Loucy (cell line): ENCODE measurements at regions not wholly inside any gene's neighbourhood (a gene's known extent, or its start where the extent isn't known, plus 50 kb on each side); places are given as distances from the start of the nearest gene placed in this dataset.
"Not testable (repeated sequence)": the region's sequence is repeated elsewhere in the genome, so short reads cannot be mapped to it uniquely, and the experiment has no call there.

Experiments
- H2AFZ ChIP-seq: fragments of 200-600 bp; sonication (generic); 2 replicates; pipeline ENCODE4 v1.6.0; 2016; ENCODE audit warnings: antibody characterized with exemption, mild to moderate bottlenecking, low read length, moderate library complexity
- H3F3A ChIP-seq: fragments of 200-600 bp; 2 replicates; pipeline ENCODE4 v1.6.0; 2016; ENCODE audit warnings: antibody characterized with exemption, low read depth, mild to moderate bottlenecking
- H3K27me3 ChIP-seq: fragments of 200-600 bp; sonication (generic); 2 replicates; pipeline ENCODE4 v1.6.1; 2014; ENCODE audit warnings: low read length, mild to moderate bottlenecking; ENCODE audit not compliant: insufficient read depth, poor library complexity, severe bottlenecking
- H3K36me3 ChIP-seq: fragments of 200-600 bp; sonication (generic); 2 replicates; pipeline ENCODE4 v1.6.1; 2016; ENCODE audit warnings: low read length; ENCODE audit not compliant: insufficient read depth
- H3K4me1 ChIP-seq: fragments of 200-600 bp; sonication (generic); 2 replicates; pipeline ENCODE4 v1.5.1; 2014; ENCODE audit warnings: low read length, mild to moderate bottlenecking; ENCODE audit not compliant: insufficient read depth, poor library complexity, severe bottlenecking
- H3K4me2 ChIP-seq: fragments of 200-600 bp; sonication (generic); 2 replicates; pipeline ENCODE4 v1.6.0; 2014; ENCODE audit warnings: antibody characterized with exemption, low read length, low read depth, mild to moderate bottlenecking; ENCODE audit not compliant: poor library complexity, severe bottlenecking
- H3K4me3 ChIP-seq: fragments of 200-600 bp; sonication (generic); 2 replicates; pipeline ENCODE4 v1.5.1; 2014; ENCODE audit warnings: low read length, mild to moderate bottlenecking, mixed read lengths; ENCODE audit not compliant: poor library complexity, severe bottlenecking
- H3K79me2 ChIP-seq: fragments of 200-600 bp; sonication (generic); 2 replicates; pipeline ENCODE4 v1.6.1; 2014; ENCODE audit warnings: low read length; ENCODE audit not compliant: insufficient read depth
- H3K9ac ChIP-seq: fragments of 200-600 bp; sonication (generic); 2 replicates; pipeline ENCODE4 v1.6.0; 2014; ENCODE audit warnings: mild to moderate bottlenecking, low read depth, low read length, moderate library complexity; ENCODE audit not compliant: poor library complexity, severe bottlenecking
- H3K9me2 ChIP-seq: fragments of 200-600 bp; sonication (generic); replicated peaks from 2 replicates; pipeline ENCODE4 v1.6.1; 2016; ENCODE audit warnings: low read depth, low read length, mixed read lengths
- H3K9me3 ChIP-seq: fragments of 200-600 bp; sonication (generic); 2 replicates; pipeline ENCODE4 v1.6.1; 2014; ENCODE audit warnings: mild to moderate bottlenecking, antibody characterized with exemption, low read length, low read depth; ENCODE audit not compliant: insufficient read depth
- H4K20me1 ChIP-seq: fragments of 200-600 bp; sonication (generic); 2 replicates; pipeline ENCODE4 v1.6.0; 2014; ENCODE audit warnings: antibody characterized with exemption, low read length, mild to moderate bottlenecking; ENCODE audit not compliant: insufficient read depth, poor library complexity, severe bottlenecking
- CTCF ChIP-seq: fragments of 200-600 bp; sonication (generic); conservative IDR thresholded peaks from 2 replicates; pipeline ENCODE4 v1.5.1; 2014; ENCODE audit warnings: mild to moderate bottlenecking, antibody characterized with exemption, low read length
- EZH2phosphoT487 ChIP-seq: fragments of 200-600 bp; IDR thresholded peaks from 2 replicates; pipeline ENCODE4 v1.6.1; 2018; ENCODE audit warnings: antibody characterized with exemption, mild to moderate bottlenecking, moderate library complexity, borderline replicate concordance

GRCh38 chr16:59021751-59022150 lies 287.6 kb upstream of the GOT2 start:
- Histone ChIP-seq H3F3A (no peaks in the 10 kb centered on the region), H3K9ac (no peak overlapping the region), H3K4me3 (no peak overlapping the region), H3K4me1 (no peaks in the 10 kb centered on the region), H3K9me2 (no peaks in the 10 kb centered on the region), H3K4me2 (no peak overlapping the region), H2AFZ (no peak overlapping the region), H3K27me3 (no peaks in the 10 kb centered on the region), H3K9me3 (no peaks in the 10 kb centered on the region), H4K20me1 (no peaks in the 10 kb centered on the region), H3K79me2 (no peaks in the 10 kb centered on the region), H3K36me3 (no peaks in the 10 kb centered on the region)
- TF ChIP-seq CTCF (no peak), EZH2phosphoT487 (no peak)

GRCh38 chr16:59013930-59014329 lies 279.8 kb upstream of the GOT2 start:
- no peaks in the 10 kb centered on the region; the same call in 1 of the 2 replicates for H3K9me2 ChIP-seq
- no peak overlapping the region for H3K9ac ChIP-seq
- no peaks in the 10 kb centered on the region for H3K27me3 ChIP-seq
- no peaks in the 10 kb centered on the region for H3K79me2 ChIP-seq
- no peak overlapping the region for H2AFZ ChIP-seq
- H3K36me3 ChIP-seq: no peaks in the 10 kb centered on the region
- H3K9me3 ChIP-seq: no peaks in the 10 kb centered on the region
- H3K4me2 ChIP-seq: no peak overlapping the region
- H3K4me3 ChIP-seq: no peak overlapping the region
- TF ChIP-seq CTCF (no peak), EZH2phosphoT487 (no peak)
- H3F3A ChIP-seq: no peaks in the 10 kb centered on the region
- H3K4me1 ChIP-seq: no peaks in the 10 kb centered on the region
- H4K20me1 ChIP-seq: no peaks in the 10 kb centered on the region

- H3K36me3 ChIP-seq: no peaks in the 10 kb centered on the region
- no peak overlapping the region for H3K4me2 ChIP-seq
- H4K20me1 ChIP-seq: no peaks in the 10 kb centered on the region
- no peak overlapping the region for H3K4me3 ChIP-seq
- TF ChIP-seq CTCF (no peak), EZH2phosphoT487 (no peak)
- H3K9me2 ChIP-seq: no peaks in the 10 kb centered on the region
- H3K27me3 ChIP-seq: no peaks in the 10 kb centered on the region
- no peaks in the 10 kb centered on the region for H3K9me3 ChIP-seq
- no peak overlapping the region for H3K9ac ChIP-seq
- no peaks in the 10 kb centered on the region for H3K4me1 ChIP-seq
- H3F3A ChIP-seq: no peaks in the 10 kb centered on the region
- no peaks in the 10 kb centered on the region for H3K79me2 ChIP-seq
- no peak overlapping the region for H2AFZ ChIP-seq
Measured at GRCh38 chr16:58999762-59000161, 265.6 kb upstream of the GOT2 start.

GRCh38 chr16:58992755-58993154 lies 258.6 kb upstream of the GOT2 start:
- not testable (repeated sequence) for H3K36me3 ChIP-seq, H3K79me2 ChIP-seq, H3F3A ChIP-seq, H3K4me1 ChIP-seq, H3K4me2 ChIP-seq, H3K9me2 ChIP-seq, H2AFZ ChIP-seq, H4K20me1 ChIP-seq, H3K4me3 ChIP-seq, H3K9me3 ChIP-seq, H3K27me3 ChIP-seq, H3K9ac ChIP-seq

GRCh38 chr16:58983181-58983965 lies 249.3 kb upstream of the GOT2 start:
- H3K27me3 ChIP-seq, H4K20me1 ChIP-seq, H3K9ac ChIP-seq, H3K36me3 ChIP-seq, H3K79me2 ChIP-seq, H3K9me3 ChIP-seq, H3F3A ChIP-seq, H3K4me2 ChIP-seq, H2AFZ ChIP-seq, H3K4me1 ChIP-seq, H3K4me3 ChIP-seq, H3K9me2 ChIP-seq: not testable (repeated sequence)
